ENCODE measurements at regions not wholly inside any gene's neighbourhood (a gene's known extent, or its start where the extent isn't known, plus 50 kb on each side); places are given as distances from the start of the nearest gene placed in this dataset.

- no peak overlapping the region for H3K14ac ChIP-seq (replicated peaks; ENCODE audit: low read depth, low read length)
- no peak overlapping the region for H4K8ac ChIP-seq (ENCODE audit: low read depth in 2 of 2, low read length in 2 of 2)
- H2BK5ac ChIP-seq (ENCODE audit: low read depth, low read length, poor library complexity, severe bottlenecking): no peak overlapping the region
- H3K79me1 ChIP-seq (ENCODE audit: low read depth in 1 of 2, low read length in 2 of 2): no peaks in the 10 kb centered on the region
- no peak overlapping the region for H2BK20ac ChIP-seq (ENCODE audit: low read depth, low read length)
- no peaks in the 10 kb centered on the region for H3K9me1 ChIP-seq (ENCODE audit: insufficient read depth, low read length)
- peaks cover 49% of the 10 kb centered on the region for H3K27me3 ChIP-seq (ENCODE audit: control insufficient read depth, insufficient read depth, low read length)
- no peak overlapping the region for H3K27ac ChIP-seq (ENCODE audit: insufficient read depth, low read length)
- H3K56ac ChIP-seq (ENCODE audit: extremely low read depth, insufficient read depth, low read length): no peak overlapping the region
- ATAC-seq (ENCODE audit: low read depth) (no peak), DNase-seq (no peak)
- no peak overlapping the region for H3K18ac ChIP-seq (ENCODE audit: low read depth, low read length)
- H2BK120ac ChIP-seq (ENCODE audit: low read depth, low read length): no peak overlapping the region
- no peaks in the 10 kb centered on the region for H3K4me1 ChIP-seq (ENCODE audit: control insufficient read depth, insufficient read depth, low read length)
- no peak overlapping the region for H3K4me3 ChIP-seq (ENCODE audit: insufficient read depth, low read depth, low read length)
- no peaks in the 10 kb centered on the region for H3K9me3 ChIP-seq (ENCODE audit: control insufficient read depth, insufficient read depth, low read length)
- TF ChIP-seq RAD21 (IDR thresholded peaks at IDR 0.05; ENCODE audit: low read length) (no peak), MAZ (IDR thresholded peaks at IDR 0.05; ENCODE audit: borderline replicate concordance, low read depth, low read length) (no peak), BHLHE40 (IDR thresholded peaks at IDR 0.05; ENCODE audit: low read depth, low read length) (no peak), CEBPB (IDR thresholded peaks at IDR 0.05; ENCODE audit: low read depth, low read length) (no peak), SMC3 (IDR thresholded peaks at IDR 0.05; ENCODE audit: low read depth, low read length) (no peak), NFE2L2 (IDR thresholded peaks at IDR 0.05; ENCODE audit: low read depth, low read length) (no peak)
- TF ChIP-seq, protein P1, sequence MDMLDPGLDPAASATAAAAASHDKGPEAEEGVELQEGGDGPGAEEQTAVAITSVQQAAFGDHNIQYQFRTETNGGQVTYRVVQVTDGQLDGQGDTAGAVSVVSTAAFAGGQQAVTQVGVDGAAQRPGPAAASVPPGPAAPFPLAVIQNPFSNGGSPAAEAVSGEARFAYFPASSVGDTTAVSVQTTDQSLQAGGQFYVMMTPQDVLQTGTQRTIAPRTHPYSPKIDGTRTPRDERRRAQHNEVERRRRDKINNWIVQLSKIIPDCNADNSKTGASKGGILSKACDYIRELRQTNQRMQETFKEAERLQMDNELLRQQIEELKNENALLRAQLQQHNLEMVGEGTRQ (IDR thresholded peaks at IDR 0.05; ENCODE audit: low read depth, low read length): no peak
- H3K9ac ChIP-seq (ENCODE audit: low read depth, low read length): no peak overlapping the region
- intact Hi-C loops (cut with micrococcal nuclease): no loop called here
- no peaks in the 10 kb centered on the region for H3K36me3 ChIP-seq (ENCODE audit: control insufficient read depth, insufficient read depth, low read length)
- H2AK5ac ChIP-seq (ENCODE audit: low read depth, low read length): no peak overlapping the region
- CTCF ChIA-PET: no interaction called here
- H2BK15ac ChIP-seq (ENCODE audit: low read depth, low read length): no peak overlapping the region
- in situ Hi-C loops (cut with MboI; ENCODE audit: low sequenced_read_pairs): loop anchor here (25.0 kb wide), 1 partner anchor 830 kb away; no protein-coding TSS in a partner anchor
- H2AFZ ChIP-seq (replicated peaks; ENCODE audit: low read length, poor library complexity): no peak overlapping the region
- no CpG with 5 or more reads among the region's 6 CpGs for WGBS, 2 experiments (ENCODE audit: extremely low coverage in 2 of 2, insufficient read length in 1 of 2)
- POLR2A ChIA-PET (ENCODE audit: unreplicated experiment): no interaction called here
- no peak overlapping the region for H3K4me2 ChIP-seq (ENCODE audit: low read depth, low read length)
- BruUV-seq (replicated peaks): no TSS peak
- no peak overlapping the region for H2AK9ac ChIP-seq (replicated peaks; ENCODE audit: low read depth, low read length, poor library complexity)
- H4K20me1 ChIP-seq (ENCODE audit: insufficient read depth, low read length): no peaks in the 10 kb centered on the region
- no peak overlapping the region for H3K4ac ChIP-seq (ENCODE audit: low read depth, low read length)
- no peak overlapping the region for H3K23ac ChIP-seq (ENCODE audit: low read depth, low read length)
- dilution Hi-C loops (cut with HindIII; ENCODE audit: low sequenced_read_pairs, unreplicated experiment): no loop called here
- no peak overlapping the region for H4K91ac ChIP-seq (ENCODE audit: insufficient read depth, low read depth, low read length)
- no peak overlapping the region for H4K5ac ChIP-seq (ENCODE audit: low read depth, low read length)
Measured at GRCh38 chr11:19307498-19307897, 66.8 kb upstream of the E2F8 start.
